Prostate gland (tissue), 2 donors: ENCODE measurements at regions not wholly inside any gene's neighbourhood (a gene's known extent, or its start where the extent isn't known, plus 50 kb on each side); places are given as distances from the start of the nearest gene placed in this dataset.

ENCODE experiments used
- CTCF ChIP-seq, 4 experiments: fragments of 200-600 bp in 2 of 4; fragments of 450-650 bp in 2 of 4; sonication (generic) in 2 of 4; IDR thresholded peaks; 1 replicate in 3 of 4; 2 replicates in 1 of 4; pipeline ENCODE4 v1.5.1; 2016 to 2019; ENCODE audit warnings: antibody characterized with exemption in 4 of 4, mild to moderate bottlenecking in 2 of 4, moderate library complexity in 2 of 4
- POLR2AphosphoS5 ChIP-seq: sonication (generic); formaldehyde crosslinking; IDR thresholded peaks from one replicate; pipeline ENCODE4 v1.6.1; 2017; ENCODE audit warnings: antibody characterized with exemption

- no peak for TF ChIP-seq CTCF (IDR thresholded peaks at IDR 0.05)
- no peak for TF ChIP-seq POLR2AphosphoS5
Measured at GRCh38 chr2:238665919-238666318, 182.0 kb upstream of the TWIST2 start.
